GM12878 (cell line): ENCODE measurements at regions not wholly inside any gene's neighbourhood (a gene's known extent, or its start where the extent isn't known, plus 50 kb on each side); places are given as distances from the start of the nearest gene placed in this dataset.

Experiments
- ATAC-seq: fragments of 200-7000 bp; cut with Tn5 transposase; 3 replicates; pipeline ENCODE4 v1.9.1; 2020; ENCODE audit warnings: mild to moderate bottlenecking, moderate library complexity
- BruUV-seq: library from RNA; stranded (reverse); fragments of 400-500 nt; replicated peaks from 2 replicates; lab custom pipeline; 2021; lab: Mats Ljungman, UMichigan
- CTCF ChIA-PET: fragments of 300-600 bp; sonication (Branson Sonifier 250); formaldehyde crosslinking; extraction: SDS; loops from one replicate; lab custom pipeline; 2021; ENCODE audit warnings: inconsistent platforms; lab: Yijun Ruan, JAX
- POLR2A ChIA-PET: fragments of 350-600 bp; formaldehyde crosslinking; extraction: SDS; loops from one replicate; lab custom pipeline; 2021; ENCODE audit warnings: inconsistent platforms; lab: Charles Lee
- RAD21 ChIA-PET: fragments of 300-600 bp; sonication (Branson Sonifier 250); formaldehyde crosslinking; loops from one replicate; lab custom pipeline; 2023; ENCODE audit warnings: antibody characterized with exemption; ENCODE audit not compliant: unreplicated experiment; lab: Charles Lee
- SMC1A ChIA-PET: fragments of 300-600 bp; sonication (Branson Sonifier 250); formaldehyde crosslinking; loops from one replicate; lab custom pipeline; 2023; ENCODE audit not compliant: unreplicated experiment, uncharacterized antibody; lab: Charles Lee
- DNase-seq: peaks from one replicate; pipeline ENCODE4 v3.0.0-alpha.2; 2011; ENCODE audit warnings: low read depth, low spot score
- FAIRE-seq: peaks from 3 replicates; lab custom pipeline; 2011; peaks lifted over from hg19 to GRCh38; lab: Jason Lieb, UNC
- H2AFZ ChIP-seq: 2 replicates; pipeline ENCODE4 v1.6.0; 2011; ENCODE audit warnings: low read depth, low read length, control low read depth; ENCODE audit not compliant: control insufficient read depth
- H3K27ac ChIP-seq: 2 replicates; pipeline ENCODE4 v1.5.1; 2011; ENCODE audit warnings: control low read depth; ENCODE audit not compliant: control insufficient read depth, insufficient read depth
- H3K27me3 ChIP-seq, 2 experiments: replicated peaks in 1 of 2; 2 replicates each; pipeline versions ENCODE4 v1.6.0 to v1.6.1; 2011; ENCODE audit warnings: low read length in 1 of 2; ENCODE audit not compliant: control insufficient read depth in 2 of 2, insufficient read depth in 2 of 2
- H3K36me3 ChIP-seq, 2 experiments: 2 replicates each; pipeline ENCODE4 v1.5.1; 2011; ENCODE audit warnings: low read length in 1 of 2; ENCODE audit not compliant: control insufficient read depth in 2 of 2, insufficient read depth in 2 of 2
- H3K4me1 ChIP-seq: 2 replicates; pipeline ENCODE4 v1.6.1; 2011; ENCODE audit warnings: mild to moderate bottlenecking, low read length, moderate library complexity, mixed read lengths; ENCODE audit not compliant: control insufficient read depth, insufficient read depth
- H3K4me2 ChIP-seq: 2 replicates; pipeline ENCODE4 v1.6.0; 2011; ENCODE audit warnings: control low read depth; ENCODE audit not compliant: control insufficient read depth, insufficient read depth
- H3K4me3 ChIP-seq: fragments of 200-600 bp; sonication (generic); 2 replicates; pipeline ENCODE4 v1.5.1; 2016
- H3K79me2 ChIP-seq: 2 replicates; pipeline ENCODE4 v1.6.0; 2011; ENCODE audit warnings: low read length; ENCODE audit not compliant: control insufficient read depth, insufficient read depth
- H3K9ac ChIP-seq: 2 replicates; pipeline ENCODE4 v1.8.0; 2011; ENCODE audit warnings: low read length, control low read depth, mixed read lengths; ENCODE audit not compliant: control insufficient read depth, insufficient read depth
- H3K9me3 ChIP-seq: replicated peaks from 3 replicates; pipeline ENCODE4 v1.5.1; 2011; ENCODE audit warnings: mild to moderate bottlenecking, low read length; ENCODE audit not compliant: control insufficient read depth, insufficient read depth
- H4K20me1 ChIP-seq: 2 replicates; pipeline ENCODE4 v1.6.0; 2011; ENCODE audit not compliant: control insufficient read depth, insufficient read depth
- ATF3 ChIP-seq: IDR thresholded peaks from 2 replicates; pipeline ENCODE4 v1.6.1; 2011; ENCODE audit warnings: low read depth, mild to moderate bottlenecking, low read length, moderate library complexity, borderline replicate concordance; ENCODE audit errors: extremely low read depth
- BACH1 ChIP-seq: fragments of 450-650 bp; IDR thresholded peaks from 2 replicates; pipeline ENCODE4 v1.6.1; 2017; ENCODE audit warnings: mild to moderate bottlenecking, borderline replicate concordance
- BRCA1 ChIP-seq: IDR thresholded peaks from 2 replicates; pipeline ENCODE4 v1.6.1; 2011; ENCODE audit warnings: low read depth, low read length, improper control_type of control experiment
- ETV6 ChIP-seq, 2 experiments: fragments of 450-650 bp in 1 of 2; IDR thresholded peaks in 1 of 2; conservative IDR thresholded peaks in 1 of 2; 2 replicates each; pipeline ENCODE4 v1.6.1; 2014; ENCODE audit warnings: antibody characterized with exemption in 1 of 2, borderline replicate concordance in 1 of 2, low read depth in 1 of 2, mild to moderate bottlenecking in 1 of 2, moderate library complexity in 1 of 2
- GABPA ChIP-seq: IDR thresholded peaks from 2 replicates; pipeline ENCODE4 v1.6.1; 2014; ENCODE audit warnings: antibody characterized with exemption, low read depth, mild to moderate bottlenecking, inconsistent platforms
- HDAC2 ChIP-seq: fragments of 200-600 bp; sonication (generic); IDR thresholded peaks from 2 replicates; pipeline ENCODE4 v1.6.1; 2017
- POLR2A ChIP-seq: IDR thresholded peaks from 2 replicates; pipeline ENCODE4 v1.6.1; 2011; ENCODE audit warnings: low read depth, mild to moderate bottlenecking, low read length
- POU2F2 ChIP-seq: IDR thresholded peaks from 3 replicates; pipeline ENCODE4 v1.6.1; 2011; ENCODE audit warnings: low read depth, mild to moderate bottlenecking, low read length, borderline replicate concordance
- RAD51 ChIP-seq: fragments of 450-650 bp; IDR thresholded peaks from 2 replicates; pipeline ENCODE4 v1.6.1; 2016; ENCODE audit warnings: moderate library complexity, mild to moderate bottlenecking, inconsistent platforms
- RELB ChIP-seq: fragments of 450-650 bp; IDR thresholded peaks from 2 replicates; pipeline ENCODE4 v1.6.1; 2017; ENCODE audit warnings: low read depth, mild to moderate bottlenecking, moderate library complexity
- RUNX3 ChIP-seq: IDR thresholded peaks from 2 replicates; pipeline ENCODE4 v1.6.1; 2012; ENCODE audit warnings: low read length, inconsistent platforms
- SIX5 ChIP-seq: IDR thresholded peaks from 2 replicates; pipeline ENCODE4 v1.6.1; 2011; ENCODE audit warnings: mild to moderate bottlenecking, low read depth, low read length, moderate library complexity; ENCODE audit not compliant: severe bottlenecking
- SMAD1 ChIP-seq: fragments of 450-650 bp; IDR thresholded peaks from 2 replicates; pipeline ENCODE4 v1.6.1; 2018; ENCODE audit warnings: mild to moderate bottlenecking, low read depth; ENCODE audit not compliant: partially characterized antibody
- SREBF2 ChIP-seq: IDR thresholded peaks from 2 replicates; pipeline ENCODE4 v1.6.1; 2012; ENCODE audit warnings: mild to moderate bottlenecking, low read length
- SRF ChIP-seq, 2 experiments: IDR thresholded peaks; 2 replicates each; pipeline ENCODE4 v1.6.1; 2011; ENCODE audit warnings: low read depth in 2 of 2, low read length in 2 of 2, mild to moderate bottlenecking in 1 of 2, moderate library complexity in 1 of 2
- ZBED1 ChIP-seq: IDR thresholded peaks from 2 replicates; pipeline ENCODE4 v1.6.1; 2016; ENCODE audit warnings: borderline replicate concordance
- ZBTB4 ChIP-seq: fragments of 450-650 bp; formaldehyde crosslinking; IDR thresholded peaks from 2 replicates; pipeline ENCODE4 v1.4.0; 2022; ENCODE audit warnings: mild to moderate bottlenecking, moderate library complexity
- WGBS: methylation state at CpG from one replicate; pipeline ENCODE4 v1.1.6; 2016; ENCODE audit warnings: low lambda C conversion rate; ENCODE audit not compliant: insufficient replicate concordance, insufficient coverage; ENCODE audit errors: missing lambda C conversion rate; 5-methylcytosine and 5-hydroxymethylcytosine counted together
- in situ Hi-C: fragments of 300-500 bp; cut with MboI; formaldehyde crosslinking; loops from 9 replicates; pipeline ENCODE4 v1.14.3; 2018; ENCODE audit warnings: mixed read lengths
- intact Hi-C: fragments of 100-400 bp; cut with micrococcal nuclease; formaldehyde crosslinking; loops from one replicate; pipeline ENCODE4 v1.14.2; 2022; ENCODE audit not compliant: unreplicated experiment

GRCh38 chr9:135246248-135247205, 159.1 kb downstream of the OLFM1 start:
- no peak for FAIRE-seq
- DNase-seq = no peak
- WGBS = 10% methylated on average over 23 of the region's 23 CpGs
- Histone ChIP-seq H3K27ac (no peak overlapping the region), H3K36me3 (no peaks in the 10 kb centered on the region), H3K27me3 (no peaks in the 10 kb centered on the region), H3K9me3 (no peaks in the 10 kb centered on the region), H3K4me2 (no peak overlapping the region), H2AFZ (no peak overlapping the region), H3K79me2 (no peaks in the 10 kb centered on the region), H3K4me1 (no peaks in the 10 kb centered on the region), H3K9ac (no peak overlapping the region), H4K20me1 (no peaks in the 10 kb centered on the region; the same call in 1 of the 2 replicates), H3K4me3 (no peak overlapping the region)
- no peak for TF ChIP-seq GABPA
- TF ChIP-seq SRF (IDR thresholded peaks at IDR 0.05; ENCODE audit: low read depth in 2 of 2, low read length in 2 of 2) = no peak
- no peak for TF ChIP-seq POLR2A
- no peak for TF ChIP-seq HDAC2
- no peak for TF ChIP-seq ZBTB4 (CRISPR knock-in tag)
- no peak for TF ChIP-seq BACH1
- no peak for TF ChIP-seq RAD51
- no peak for TF ChIP-seq RUNX3
- no peak for TF ChIP-seq SREBF2
- no peak for TF ChIP-seq ZBED1
- no peak for TF ChIP-seq POU2F2
- TF ChIP-seq SIX5 = no peak
- TF ChIP-seq ETV6 (conservative IDR thresholded peaks at IDR 0.05 in 1 of 2, IDR thresholded peaks at IDR 0.05 in 1 of 2; ENCODE audit: borderline replicate concordance in 1 of 2, low read depth in 1 of 2) = no peak
- no peak for TF ChIP-seq SMAD1
- TF ChIP-seq BRCA1 = no peak
- TF ChIP-seq RELB = no peak
- no peak for TF ChIP-seq ATF3
- RAD21 ChIA-PET = no interaction called here
- SMC1A ChIA-PET = no interaction called here
- POLR2A ChIA-PET = no interaction called here
- CTCF ChIA-PET = no interaction called here
- intact Hi-C loops (no loop called here), in situ Hi-C loops (no loop called here)
- no TSS peak for BruUV-seq
- ATAC-seq = no peak
